WTC11 (cell line): ENCODE measurements at regions not wholly inside any gene's neighbourhood (a gene's known extent, or its start where the extent isn't known, plus 50 kb on each side); places are given as distances from the start of the nearest gene placed in this dataset.

Experiments
- ATAC-seq: fragments of 200-7000 bp; cut with Tn5 transposase; 2 replicates; pipeline ENCODE4 v1.10.0; 2021; ENCODE audit warnings: mild to moderate bottlenecking, moderate library complexity
- CTCF ChIA-PET: fragments of 300-600 bp; sonication (Branson Sonifier 250); formaldehyde crosslinking; loops from one replicate; lab custom pipeline; 2021; ENCODE audit warnings: antibody characterized with exemption; lab: Charles Lee
- POLR2A ChIA-PET: fragments of 350-600 bp; sonication (Branson Sonifier 250); formaldehyde crosslinking; loops from one replicate; lab custom pipeline; 2021; ENCODE audit warnings: antibody characterized with exemption; lab: Charles Lee
- DNase-seq: peaks from one replicate; pipeline ENCODE4 v3.0.0; 2021; ENCODE audit warnings: low spot score
- H3K27ac Mint-ChIP-seq: 2 replicates; pipeline ENCODE4 v1.8.0; 2021; ENCODE audit warnings: mixed read lengths
- H3K27me3 Mint-ChIP-seq: 2 replicates; pipeline ENCODE4 v1.8.0; 2021; ENCODE audit warnings: low read depth, mild to moderate bottlenecking, moderate library complexity, mixed read lengths
- H3K36me3 Mint-ChIP-seq: 2 replicates; pipeline ENCODE4 v1.8.0; 2021; ENCODE audit warnings: mixed read lengths
- H3K4me1 Mint-ChIP-seq: 2 replicates; pipeline ENCODE4 v1.8.0; 2022; ENCODE audit warnings: mixed read lengths
- H3K4me3 Mint-ChIP-seq: 2 replicates; pipeline ENCODE4 v1.8.0; 2021; ENCODE audit warnings: mild to moderate bottlenecking, moderate library complexity, mixed read lengths
- H3K9me3 Mint-ChIP-seq: 2 replicates; pipeline ENCODE4 v1.8.0; 2021; ENCODE audit warnings: mixed read lengths
- EMX1 ChIP-seq: fragments of 250-450 bp; sonication (Bioruptor Pico); IDR thresholded peaks from 2 replicates; pipeline ENCODE4 v1.8.0; 2021; ENCODE audit warnings: mild to moderate bottlenecking
- FOXJ3 ChIP-seq: sonication (generic); formaldehyde crosslinking; IDR thresholded peaks from 2 replicates; pipeline ENCODE4 v1.9.0; 2021; ENCODE audit warnings: missing genetic modification reagents, mild to moderate bottlenecking, borderline replicate concordance
- HMGA2 ChIP-seq: fragments of 250-450 bp; sonication (Bioruptor Pico); IDR thresholded peaks from 2 replicates; pipeline ENCODE4 v1.4.0; 2021; ENCODE audit warnings: mild to moderate bottlenecking, moderate library complexity
- IRF2 ChIP-seq: sonication (generic); formaldehyde crosslinking; IDR thresholded peaks from 2 replicates; pipeline ENCODE4 v1.8.0; 2022; ENCODE audit warnings: low read depth, missing genetic modification reagents, borderline replicate concordance
- JAZF1 ChIP-seq: fragments of 250-450 bp; sonication (Bioruptor Pico); IDR thresholded peaks from 2 replicates; pipeline ENCODE4 v1.9.0; 2021; ENCODE audit warnings: moderate library complexity, mild to moderate bottlenecking, inconsistent platforms
- MXD4 ChIP-seq: fragments of 250-450 bp; sonication (Bioruptor Pico); IDR thresholded peaks from 2 replicates; pipeline ENCODE4 v1.8.0; 2021; ENCODE audit warnings: mild to moderate bottlenecking, moderate library complexity, borderline replicate concordance
- SOX15 ChIP-seq: fragments of 250-450 bp; sonication (Bioruptor Pico); IDR thresholded peaks from 2 replicates; pipeline ENCODE4 v1.9.0; 2021; ENCODE audit warnings: mild to moderate bottlenecking
- STAT6 ChIP-seq: sonication (generic); formaldehyde crosslinking; conservative IDR thresholded peaks from 2 replicates; pipeline ENCODE4 v1.8.1; 2023; ENCODE audit warnings: mild to moderate bottlenecking, low read depth, missing genetic modification reagents, moderate library complexity
- TEAD4 ChIP-seq: sonication (generic); formaldehyde crosslinking; IDR thresholded peaks from 2 replicates; pipeline ENCODE4 v1.8.0; 2022; ENCODE audit warnings: mild to moderate bottlenecking, missing genetic modification reagents
- ZBTB43 ChIP-seq: sonication (generic); formaldehyde crosslinking; IDR thresholded peaks from 2 replicates; pipeline ENCODE4 v1.8.1; 2023; ENCODE audit warnings: mild to moderate bottlenecking, missing genetic modification reagents
- ZNF121 ChIP-seq: sonication (generic); formaldehyde crosslinking; IDR thresholded peaks from 2 replicates; pipeline ENCODE4 v1.8.0; 2023; ENCODE audit warnings: missing genetic modification reagents
- ZNF281 ChIP-seq: sonication (generic); formaldehyde crosslinking; IDR thresholded peaks from 2 replicates; pipeline ENCODE4 v1.8.0; 2023; ENCODE audit warnings: mild to moderate bottlenecking, missing genetic modification reagents
- TF ChIP-seq, protein P1 (sequence below): sonication (generic); formaldehyde crosslinking; IDR thresholded peaks from 2 replicates; pipeline ENCODE4 v1.8.1; 2023; ENCODE audit warnings: mild to moderate bottlenecking, moderate library complexity, missing genetic modification reagents

DNA sequence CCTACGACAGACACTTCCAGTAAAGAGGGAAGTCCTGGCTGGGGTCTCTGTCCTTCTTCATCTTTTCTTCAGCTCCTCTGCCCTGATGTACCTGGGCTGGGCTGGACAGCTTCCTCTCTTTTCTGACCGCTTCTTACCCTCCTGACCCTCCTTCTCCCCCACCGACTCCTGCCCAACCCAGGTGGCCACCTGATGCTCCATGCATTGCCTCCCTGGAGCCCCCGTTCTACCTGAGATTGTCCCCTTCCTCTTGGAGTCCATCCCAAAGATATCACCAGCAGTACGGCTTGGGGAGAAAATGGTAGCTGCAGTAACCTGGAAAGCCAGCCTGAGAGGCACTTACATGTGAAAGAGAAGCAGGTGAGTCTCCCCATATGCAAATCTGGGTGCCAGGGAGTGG is 566.3 kb downstream of the TCERG1L start:
- CTCF ChIA-PET: no interaction called here
- Mint-ChIP-seq H3K4me3 (no peak overlapping the region), H3K4me1 (peaks cover 12% of the 10 kb centered on the region), H3K9me3 (peaks cover 49% of the 10 kb centered on the region)
- ATAC-seq (no peak), DNase-seq (no peak)
- TF ChIP-seq FOXJ3 (CRISPR knock-in tag) (no peak), IRF2 (CRISPR knock-in tag) (no peak), ZNF281 (CRISPR knock-in tag) (no peak)
- TF ChIP-seq, all 79 proteins: peak for 0
- peaks cover 52% of the 10 kb centered on the region for H3K36me3 Mint-ChIP-seq
- no peak overlapping the region for H3K27ac Mint-ChIP-seq
- POLR2A ChIA-PET: no interaction called here
- peaks cover 9% of the 10 kb centered on the region for H3K27me3 Mint-ChIP-seq

DNA sequence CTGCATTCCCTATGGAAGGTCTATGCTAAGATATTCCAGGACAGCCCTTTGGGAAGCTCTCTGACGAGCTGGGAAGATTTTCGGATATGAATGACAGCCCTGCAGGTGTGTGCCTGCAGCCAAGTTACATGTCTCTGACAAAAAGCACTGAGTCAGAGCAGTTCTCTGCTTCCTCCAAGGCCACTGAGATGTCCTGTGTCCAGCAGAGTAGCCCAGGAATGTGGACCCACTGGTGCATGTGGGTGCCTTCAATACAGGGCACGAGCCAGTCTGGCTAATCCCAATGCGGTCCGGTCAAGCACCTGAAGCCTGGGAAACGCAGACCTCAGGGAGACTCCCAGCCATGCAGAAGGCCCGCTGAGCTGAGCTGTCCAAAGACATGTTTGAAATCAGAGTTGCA is 565.7 kb downstream of the TCERG1L start:
- Mint-ChIP-seq H3K4me3 (no peak overlapping the region), H3K9me3 (peaks cover 49% of the 10 kb centered on the region)
- ChIA-PET POLR2A (no interaction called here), CTCF (no interaction called here)
- no peak for ATAC-seq
- DNase-seq: no peak
- no peak for TF ChIP-seq STAT6 (CRISPR knock-in tag)
- TF ChIP-seq, protein P1, sequence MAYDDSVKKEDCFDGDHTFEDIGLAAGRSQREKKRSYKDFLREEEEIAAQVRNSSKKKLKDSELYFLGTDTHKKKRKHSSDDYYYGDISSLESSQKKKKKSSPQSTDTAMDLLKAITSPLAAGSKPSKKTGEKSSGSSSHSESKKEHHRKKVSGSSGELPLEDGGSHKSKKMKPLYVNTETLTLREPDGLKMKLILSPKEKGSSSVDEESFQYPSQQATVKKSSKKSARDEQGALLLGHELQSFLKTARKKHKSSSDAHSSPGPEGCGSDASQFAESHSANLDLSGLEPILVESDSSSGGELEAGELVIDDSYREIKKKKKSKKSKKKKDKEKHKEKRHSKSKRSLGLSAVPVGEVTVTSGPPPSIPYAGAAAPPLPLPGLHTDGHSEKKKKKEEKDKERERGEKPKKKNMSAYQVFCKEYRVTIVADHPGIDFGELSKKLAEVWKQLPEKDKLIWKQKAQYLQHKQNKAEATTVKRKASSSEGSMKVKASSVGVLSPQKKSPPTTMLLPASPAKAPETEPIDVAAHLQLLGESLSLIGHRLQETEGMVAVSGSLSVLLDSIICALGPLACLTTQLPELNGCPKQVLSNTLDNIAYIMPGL: no peak
- no peak for TF ChIP-seq JAZF1 (CRISPR knock-in tag)
- TF ChIP-seq MXD4 (CRISPR knock-in tag): no peak
- TF ChIP-seq FOXJ3 (CRISPR knock-in tag): no peak
- TF ChIP-seq, all 79 proteins: peak for 0
- H3K36me3 Mint-ChIP-seq: peaks cover 52% of the 10 kb centered on the region
- H3K27ac Mint-ChIP-seq: no peak overlapping the region
- H3K27me3 Mint-ChIP-seq: peaks cover 9% of the 10 kb centered on the region
- peaks cover 12% of the 10 kb centered on the region for H3K4me1 Mint-ChIP-seq

GRCh38 chr10:130746311-130746710 is 565.2 kb downstream of the TCERG1L start:
- ChIA-PET CTCF (no interaction called here), POLR2A (no interaction called here)
- TF ChIP-seq TEAD4 (CRISPR knock-in tag) (no peak), ZBTB43 (CRISPR knock-in tag) (no peak), EMX1 (CRISPR knock-in tag) (no peak), ZNF121 (CRISPR knock-in tag) (no peak), SOX15 (CRISPR knock-in tag) (no peak), JAZF1 (CRISPR knock-in tag) (no peak), HMGA2 (CRISPR knock-in tag) (no peak)
- TF ChIP-seq, all 79 proteins: peak for 0
- Mint-ChIP-seq H3K4me3 (no peak overlapping the region), H3K27ac (no peak overlapping the region), H3K9me3 (peaks cover 52% of the 10 kb centered on the region), H3K36me3 (peaks cover 55% of the 10 kb centered on the region), H3K4me1 (peaks cover 12% of the 10 kb centered on the region), H3K27me3 (peaks cover 9% of the 10 kb centered on the region)
- DNase-seq: no peak
- no peak for ATAC-seq
